ENCODE measurements at regions not wholly inside any gene's neighbourhood (a gene's known extent, or its start where the extent isn't known, plus 50 kb on each side); places are given as distances from the start of the nearest gene placed in this dataset.

DNA sequence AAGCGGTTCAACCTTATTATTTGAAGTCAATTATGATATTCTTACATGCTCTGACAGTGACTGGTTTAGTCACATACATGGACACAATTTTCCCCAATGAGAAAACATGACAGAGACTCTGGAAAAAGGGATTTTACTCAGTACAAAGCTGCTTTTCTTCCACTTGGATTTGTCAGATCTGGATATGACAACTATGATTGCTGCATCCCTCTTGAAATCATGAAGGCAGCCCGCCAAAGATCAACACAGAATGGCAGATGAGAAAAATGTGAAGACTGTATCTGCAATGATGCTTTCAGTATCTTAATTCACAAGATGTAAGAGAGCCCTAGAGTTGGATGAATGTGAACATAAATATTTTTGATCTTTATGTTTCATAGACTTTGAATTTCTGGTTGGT, 439.6 kb downstream of the CDH8 start:
- intact Hi-C loops (cut with DNase I), result no loop called here
- no peak for ATAC-seq (ENCODE audit: poor library complexity)

DNA sequence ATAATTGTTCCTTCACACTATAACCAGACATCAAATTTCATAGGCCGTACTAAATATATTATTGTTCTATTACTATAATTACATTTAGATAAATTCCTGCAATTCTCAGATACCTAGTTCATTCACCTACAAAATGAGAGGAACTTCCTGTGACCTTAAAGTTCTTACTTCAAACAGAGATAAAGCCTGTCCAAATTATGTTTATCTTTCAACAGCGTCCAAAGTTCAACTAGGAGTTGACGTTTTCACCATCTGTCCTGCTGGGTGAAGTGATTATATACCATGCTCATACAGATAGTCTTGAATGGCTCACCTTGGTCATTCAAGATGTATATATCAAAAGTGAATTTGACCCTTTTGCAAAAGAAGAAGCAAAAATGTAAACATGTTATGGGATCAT, 440.6 kb downstream of the CDH8 start:
- no peak for DNase-seq
- intact Hi-C loops (cut with DNase I), result no loop called here
- no peak for ATAC-seq (ENCODE audit: poor library complexity)

More for the DNA sequence above, 439.6 kb downstream of the CDH8 start:
- DNase-seq, result no peak

DNA sequence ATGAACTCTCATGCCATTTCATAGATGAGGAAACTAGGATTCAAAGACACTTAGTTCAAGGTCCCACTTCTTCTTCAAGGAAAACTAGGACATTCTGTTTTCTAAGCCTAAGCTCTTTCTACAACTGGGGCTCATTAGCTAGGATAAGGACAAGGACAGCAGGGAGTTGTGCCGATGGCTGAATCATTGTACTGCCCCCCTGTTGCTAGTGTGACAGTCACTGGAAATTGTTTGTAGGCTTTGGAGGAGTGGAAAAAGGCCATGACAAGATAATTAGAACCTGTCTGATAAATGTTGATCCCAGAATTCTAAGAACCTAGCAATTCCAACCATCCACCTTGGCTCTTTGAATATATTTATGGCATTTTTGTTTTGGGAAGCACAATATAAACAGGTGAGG, 445.7 kb downstream of the CDH8 start:
- ATAC-seq (ENCODE audit: poor library complexity), result no peak
- no peak for DNase-seq
- intact Hi-C loops (cut with DNase I), result no loop called here

DNA sequence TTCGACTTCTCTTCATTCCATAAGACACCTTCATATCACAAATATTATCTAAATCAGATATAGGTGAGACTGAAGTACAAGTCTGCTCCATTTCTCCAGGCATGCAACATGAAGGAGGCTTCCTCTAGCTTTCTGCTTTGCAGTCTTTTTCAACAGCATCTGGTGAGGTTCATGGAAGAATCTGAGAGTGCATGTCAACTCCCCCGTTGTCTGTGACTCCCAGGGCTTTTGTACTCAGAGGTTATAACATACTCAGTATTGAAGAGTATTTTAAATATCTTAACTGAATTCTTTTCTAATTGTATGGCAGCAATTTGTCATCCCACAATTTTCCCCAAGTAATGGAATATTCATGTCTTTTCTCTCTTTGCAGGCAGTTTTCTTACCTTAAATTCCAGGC, 448.7 kb downstream of the CDH8 start:
- ATAC-seq (ENCODE audit: poor library complexity) (no peak), DNase-seq (no peak)
- intact Hi-C loops (cut with DNase I), result no loop called here

DNA sequence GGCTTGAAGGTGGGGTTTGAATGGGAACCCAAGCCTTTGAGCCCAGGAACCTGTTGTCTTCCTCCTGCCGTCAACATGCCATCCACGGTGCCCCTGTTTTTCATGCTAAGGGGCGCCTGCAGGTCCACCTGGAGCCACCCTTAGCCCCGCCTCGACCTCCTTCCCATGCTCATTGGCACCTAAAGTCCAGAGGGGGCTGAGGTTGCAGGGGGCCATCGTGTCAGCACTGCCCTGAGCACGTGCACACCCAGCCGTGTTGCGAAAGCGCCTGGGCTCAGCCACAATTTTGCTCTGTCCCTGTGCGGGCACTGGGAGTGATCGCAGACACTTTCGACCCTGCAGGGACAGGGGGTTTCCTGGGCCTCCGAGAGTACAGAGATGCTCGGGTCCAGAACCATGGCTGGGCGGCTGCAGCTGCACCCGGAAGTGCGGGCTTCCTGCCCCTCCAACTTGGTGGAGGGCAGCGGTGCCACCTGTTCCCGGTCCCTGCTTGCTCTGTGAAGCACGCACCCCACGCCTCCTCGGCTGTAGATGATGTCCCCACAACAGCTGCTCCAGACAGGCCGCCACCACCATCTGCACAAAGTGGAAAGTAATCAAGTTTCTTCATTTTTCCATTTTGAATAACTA, 454.7 kb downstream of the CDH8 start:
- intact Hi-C loops (cut with DNase I), result no loop called here
- ATAC-seq (ENCODE audit: poor library complexity), result no peak
- no peak for DNase-seq

DNA sequence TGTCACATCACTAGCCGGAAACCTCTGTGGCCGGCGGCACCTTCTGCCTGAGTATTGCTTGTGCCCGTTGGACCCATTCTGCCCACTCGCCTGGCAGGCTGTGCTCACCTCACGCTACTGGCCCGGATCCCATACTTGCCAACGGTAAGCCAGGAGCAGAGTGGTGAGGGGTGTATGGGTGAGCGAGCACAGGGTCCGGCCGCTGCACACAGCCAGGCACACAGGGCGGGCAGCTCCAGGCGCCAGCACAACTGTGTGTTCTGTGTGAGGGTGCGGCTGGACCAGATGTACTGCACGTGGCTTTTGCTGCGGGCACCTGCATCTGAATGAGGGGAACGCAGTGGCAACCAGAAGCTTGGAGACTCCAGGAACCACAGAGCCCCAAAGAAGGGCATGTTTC, 455.7 kb downstream of the CDH8 start:
- no peak for DNase-seq
- no peak for ATAC-seq (ENCODE audit: poor library complexity)
- intact Hi-C loops (cut with DNase I), result no loop called here

DNA sequence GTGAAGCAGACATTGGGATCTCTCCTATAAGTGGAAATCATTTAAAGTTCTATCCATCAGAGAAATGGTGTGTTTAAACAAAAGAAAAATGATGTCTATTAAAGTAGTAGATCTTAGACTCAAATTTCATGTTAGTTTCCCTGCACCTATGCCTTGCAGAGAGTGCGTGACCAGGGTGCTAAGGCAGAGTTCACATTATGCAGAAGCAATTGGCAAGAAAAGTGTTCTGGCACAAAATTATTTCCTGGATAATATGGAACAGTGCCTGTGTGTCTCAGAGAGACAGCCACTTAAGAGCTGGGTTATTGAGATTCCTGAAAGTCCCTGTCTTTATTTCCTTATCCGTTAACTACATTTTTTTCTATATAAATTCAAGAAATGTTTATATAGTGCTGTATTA, 457.0 kb downstream of the CDH8 start:
- intact Hi-C loops (cut with DNase I), result no loop called here
- ATAC-seq (ENCODE audit: poor library complexity) (no peak), DNase-seq (no peak)

DNA sequence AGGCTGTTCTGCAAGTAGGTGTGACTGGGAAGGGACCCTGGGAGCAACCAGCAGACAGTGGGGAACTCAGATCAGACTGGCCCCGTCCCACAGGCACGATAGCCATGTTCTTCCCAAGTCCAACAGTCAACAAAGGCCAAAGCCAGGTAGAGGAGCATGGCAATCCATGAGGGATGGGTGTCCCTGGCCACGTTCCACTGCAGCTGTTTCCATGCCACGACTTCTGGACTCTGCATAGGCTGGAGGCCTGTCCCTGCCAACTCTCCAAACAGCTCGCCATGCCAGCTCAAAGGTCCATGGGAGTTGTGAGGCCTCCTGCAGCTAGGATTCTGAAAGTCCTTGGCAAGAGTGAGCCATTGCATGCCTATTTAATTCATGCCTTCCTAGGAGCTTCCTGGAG, 459.8 kb downstream of the CDH8 start:
- no peak for DNase-seq
- no peak for ATAC-seq (ENCODE audit: poor library complexity)
- intact Hi-C loops (cut with DNase I), result no loop called here

DNA sequence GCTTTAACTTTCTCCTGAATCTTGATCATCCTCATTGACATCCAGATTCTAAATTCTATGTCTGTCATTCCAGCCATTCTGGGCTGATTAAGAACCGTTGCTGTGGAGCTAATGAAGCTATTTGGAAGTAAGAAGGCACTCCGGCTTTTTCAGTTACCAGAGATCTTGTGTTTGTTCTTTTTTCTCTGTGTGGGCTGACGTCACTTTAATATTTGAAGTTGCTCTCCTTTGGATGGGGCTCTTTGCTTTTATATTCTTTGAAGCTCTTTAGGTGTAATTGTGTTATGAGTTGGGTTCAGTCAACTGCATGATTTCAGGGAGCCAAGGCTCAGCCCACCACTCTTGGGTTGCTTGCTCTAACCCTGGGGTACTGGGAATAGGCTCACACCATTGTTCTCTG, 460.6 kb downstream of the CDH8 start:
- ATAC-seq (ENCODE audit: poor library complexity) (no peak), DNase-seq (no peak)
- intact Hi-C loops (cut with DNase I), result no loop called here

DNA sequence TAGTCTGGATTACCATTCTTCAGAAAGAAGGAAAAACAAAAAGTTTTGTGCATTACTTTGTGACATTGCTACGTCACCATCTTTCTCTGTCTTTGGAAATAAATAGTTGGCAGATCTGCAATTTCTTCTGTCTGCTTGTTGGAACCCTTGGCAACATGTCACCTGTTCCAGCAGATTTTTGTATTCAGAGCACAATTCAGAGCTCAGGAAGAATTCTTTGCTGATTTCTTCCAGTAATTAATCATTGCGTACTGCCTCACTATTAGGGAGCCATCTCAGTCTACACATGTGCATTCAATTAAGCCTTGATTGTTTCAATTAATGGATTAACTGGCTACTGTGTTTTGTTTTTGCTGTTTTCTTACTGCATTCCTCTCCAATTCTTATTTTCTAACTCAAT, 467.2 kb downstream of the CDH8 start:
- no peak for ATAC-seq (ENCODE audit: poor library complexity)
- intact Hi-C loops (cut with DNase I), result no loop called here

DNA sequence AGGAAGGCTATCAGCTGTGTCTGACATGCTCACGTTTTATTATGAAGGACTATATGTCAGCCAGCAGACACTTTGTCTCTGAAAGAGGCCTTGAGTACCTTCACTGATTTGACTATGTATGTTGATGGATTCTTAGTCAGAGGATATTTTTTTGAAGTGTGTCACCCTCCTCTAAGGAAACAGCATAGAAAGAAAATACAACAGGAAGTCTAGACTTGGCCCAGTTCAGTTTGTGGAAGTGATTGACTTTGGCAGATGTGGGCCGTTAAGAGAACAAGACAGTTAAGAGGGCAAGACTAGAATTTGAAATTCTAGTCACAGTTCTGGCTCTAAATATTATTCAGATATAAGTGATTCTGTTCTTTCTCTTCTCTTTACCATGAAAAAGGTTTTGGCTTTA, 471.5 kb downstream of the CDH8 start:
- ATAC-seq (ENCODE audit: poor library complexity), result no peak
- no peak for DNase-seq
- intact Hi-C loops (cut with DNase I), result no loop called here

More for the DNA sequence above, 467.2 kb downstream of the CDH8 start:
- no peak for DNase-seq

DNA sequence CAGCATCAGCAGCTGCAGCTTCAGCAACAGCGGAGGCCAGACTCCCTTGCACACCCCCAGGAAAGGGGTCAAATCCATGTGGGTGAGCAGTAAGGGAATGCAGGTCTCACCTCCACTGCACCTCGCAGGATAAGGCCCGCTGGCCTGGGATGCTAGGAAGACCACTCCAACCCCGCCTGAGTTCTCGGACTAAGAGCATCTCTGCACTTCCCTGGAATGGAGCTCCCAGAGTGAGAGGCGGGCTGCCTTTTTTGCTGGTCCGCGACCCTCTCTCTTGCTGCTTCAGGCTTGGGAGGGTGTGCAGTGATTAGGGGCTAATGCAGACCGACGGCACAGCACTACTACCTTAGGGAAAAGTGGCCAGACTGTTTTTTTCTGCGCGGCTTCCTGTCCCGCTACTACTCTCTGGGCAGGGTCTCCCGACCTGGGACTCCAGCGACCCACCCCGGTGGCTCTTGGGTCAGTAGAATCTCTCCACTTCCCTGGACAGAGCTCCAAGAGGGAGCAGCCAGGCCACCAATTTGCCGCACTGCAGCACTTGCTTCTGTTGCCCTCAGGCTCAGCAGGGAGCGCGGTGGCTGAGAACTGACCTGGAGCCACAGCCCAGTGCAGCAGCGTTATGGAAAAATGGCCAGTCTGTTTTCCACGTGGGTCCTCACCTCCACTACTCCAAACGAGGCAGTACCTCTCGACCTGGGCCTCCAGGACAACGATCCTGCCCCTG, 480.4 kb downstream of the CDH8 start:
- DNase-seq (no peak), ATAC-seq (ENCODE audit: poor library complexity) (no peak)
- intact Hi-C loops (cut with DNase I), result no loop called here

DNA sequence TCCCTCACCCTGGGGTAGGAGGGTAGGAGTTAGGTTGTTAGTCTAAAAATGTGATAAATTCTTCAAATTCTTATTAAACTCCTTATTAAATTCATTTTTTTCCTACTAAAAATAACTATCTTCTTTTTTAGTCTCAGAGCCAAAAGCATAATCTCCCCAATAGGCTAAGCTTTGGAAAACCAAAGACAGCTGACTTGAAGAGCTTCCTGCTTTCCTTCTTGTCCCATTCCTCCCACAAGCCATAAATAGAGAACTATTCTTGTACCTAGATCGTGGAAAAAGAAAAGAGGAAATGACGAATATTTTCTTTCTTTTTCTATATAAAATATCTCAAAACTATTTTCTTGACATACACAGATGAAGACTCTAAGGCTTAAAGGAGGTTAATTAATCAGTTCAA, 486.9 kb downstream of the CDH8 start:
- DNase-seq (no peak), ATAC-seq (ENCODE audit: poor library complexity) (no peak)
- intact Hi-C loops (cut with DNase I), result no loop called here

DNA sequence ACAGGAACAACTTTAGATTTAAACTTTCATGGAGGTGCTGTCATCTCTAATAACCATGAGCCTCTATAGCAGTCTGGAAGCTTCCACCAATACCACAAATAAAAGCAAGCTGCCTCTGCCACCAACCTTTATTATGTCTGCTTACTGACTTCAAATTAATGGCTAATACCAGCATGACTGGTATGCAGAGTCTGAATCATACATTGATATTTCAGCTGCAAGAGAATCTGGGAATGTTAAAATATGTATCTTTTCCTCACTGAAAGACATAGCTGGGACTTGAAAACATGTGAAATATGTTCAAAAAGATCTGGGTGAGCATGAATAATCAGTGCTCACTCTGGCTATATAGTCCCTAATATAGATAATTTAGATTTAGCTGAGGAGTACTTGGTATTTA, 488.6 kb downstream of the CDH8 start:
- ATAC-seq (ENCODE audit: poor library complexity), result no peak
- no peak for DNase-seq
- intact Hi-C loops (cut with DNase I), result no loop called here

DNA sequence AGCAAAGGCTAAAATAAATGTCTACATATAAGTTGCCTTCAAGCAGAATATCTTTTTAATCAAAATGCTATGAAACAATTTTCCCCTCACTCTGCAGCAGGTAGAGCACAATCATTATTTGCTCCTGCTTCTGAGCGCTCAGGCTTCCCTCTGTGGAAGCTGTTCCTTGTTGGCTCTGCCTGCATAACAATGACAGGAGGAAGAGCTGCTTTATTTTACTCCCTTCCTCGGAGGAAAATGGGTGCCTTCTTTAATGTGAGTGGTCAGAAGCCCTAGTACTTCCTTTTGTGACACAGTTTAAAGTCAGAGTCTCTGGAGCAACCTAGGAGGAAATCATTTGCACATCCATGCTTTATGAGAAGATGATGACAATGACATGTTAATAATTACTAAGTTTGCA, 492.1 kb downstream of the CDH8 start:
- no peak for DNase-seq
- intact Hi-C loops (cut with DNase I), result no loop called here
- ATAC-seq (ENCODE audit: poor library complexity), result no peak

DNA sequence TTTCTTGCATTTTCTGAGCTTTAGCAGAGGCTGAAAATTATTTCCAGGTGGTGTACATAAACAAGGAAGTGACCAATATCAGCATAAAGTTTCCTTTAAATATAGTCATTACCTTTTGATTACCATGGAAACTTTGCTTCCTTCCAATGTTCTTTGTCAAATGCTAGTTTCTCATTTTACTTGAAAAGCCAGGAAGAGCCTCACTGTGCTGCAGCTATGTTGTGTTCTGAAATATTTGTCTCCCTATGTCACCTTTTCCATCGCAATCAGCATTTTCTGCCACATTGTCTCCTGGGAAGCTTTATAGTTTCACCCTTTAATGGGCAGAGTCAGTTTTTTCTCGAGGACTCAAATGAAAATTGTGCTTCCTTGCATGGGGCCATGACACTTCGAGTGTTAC, 496.0 kb downstream of the CDH8 start:
- ATAC-seq (ENCODE audit: poor library complexity) (no peak), DNase-seq (no peak)
- intact Hi-C loops (cut with DNase I), result no loop called here

DNA sequence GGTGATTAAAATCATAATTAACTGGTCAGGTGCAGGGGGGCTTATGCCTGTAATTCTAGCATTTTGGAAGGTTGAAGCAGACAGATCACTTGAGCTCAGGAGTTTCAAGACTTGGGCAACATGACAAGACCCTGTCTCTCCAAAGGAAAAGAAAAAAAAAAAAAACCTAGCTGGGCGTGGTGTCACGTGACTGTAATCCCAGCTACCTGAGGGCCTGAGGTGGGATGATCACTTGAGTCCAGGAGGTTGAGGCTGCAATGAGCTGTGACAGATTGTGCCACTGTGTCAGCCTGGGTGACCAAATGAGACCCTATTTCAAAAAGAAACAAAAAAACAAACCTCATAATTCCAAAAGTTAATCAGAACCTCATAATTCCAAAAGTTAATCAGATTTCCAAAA, 505.5 kb downstream of the CDH8 start:
- ATAC-seq (ENCODE audit: poor library complexity) (no peak), DNase-seq (no peak)
- intact Hi-C loops (cut with DNase I), result no loop called here

DNA sequence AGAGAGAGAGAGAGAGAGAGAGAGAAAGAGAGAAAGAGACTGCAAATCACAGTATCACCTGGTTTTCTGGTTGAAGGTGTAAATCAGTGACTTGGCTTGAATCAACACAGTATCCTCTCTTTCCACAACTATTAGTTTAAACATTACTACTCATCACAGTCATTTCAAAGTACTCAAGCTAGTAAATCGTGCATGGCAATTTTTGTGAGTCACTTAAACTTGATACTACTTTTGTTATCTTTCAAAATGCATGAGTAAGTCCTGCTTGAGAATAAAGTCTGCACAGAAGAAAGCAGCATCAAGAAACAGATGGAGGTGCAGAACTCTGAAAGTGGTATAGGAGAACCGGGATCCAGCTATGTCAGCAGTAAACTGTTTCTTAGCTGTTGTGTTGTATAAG, 535.4 kb downstream of the CDH8 start:
- no peak for DNase-seq
- no peak for ATAC-seq (ENCODE audit: poor library complexity)
- intact Hi-C loops (cut with DNase I), result no loop called here

DNA sequence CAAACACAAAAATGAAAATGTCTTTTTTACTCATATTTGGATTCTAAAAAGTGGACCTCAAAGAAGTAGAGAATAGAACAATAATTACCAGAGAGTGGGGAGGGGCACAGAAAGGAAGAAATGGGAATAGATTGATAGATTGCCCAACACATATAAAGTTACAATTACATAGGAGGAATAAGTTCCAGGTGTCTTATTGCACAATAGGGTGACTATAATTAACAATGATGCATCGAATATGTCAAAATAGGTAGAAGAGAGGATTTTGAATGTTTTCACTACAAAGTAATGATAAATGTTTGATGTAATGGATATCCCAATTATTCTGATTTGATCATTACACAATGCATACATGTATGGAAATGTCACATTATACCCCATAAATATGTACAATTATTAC, 556.0 kb downstream of the CDH8 start:
- no peak for DNase-seq
- intact Hi-C loops (cut with DNase I), result no loop called here
- no peak for ATAC-seq (ENCODE audit: poor library complexity)

DNA sequence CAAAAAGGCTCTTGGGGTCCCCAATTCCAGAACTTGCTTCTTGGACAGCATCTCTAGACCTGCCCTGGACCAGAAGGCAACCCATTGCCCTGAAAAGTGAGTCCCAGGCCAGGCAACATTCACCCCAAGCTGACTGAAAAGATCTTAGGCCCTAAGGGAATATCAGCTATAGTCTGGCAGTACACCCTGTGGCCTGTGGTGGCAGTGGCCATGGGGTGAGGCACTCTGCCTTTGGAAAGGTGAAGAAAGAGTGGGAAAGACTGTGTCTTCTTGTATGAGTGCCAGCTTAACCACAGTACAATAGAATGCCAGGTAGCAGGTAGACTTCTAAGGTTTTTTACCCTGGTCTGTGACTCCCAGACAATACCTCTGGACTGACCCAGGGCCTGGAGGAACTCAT, 564.5 kb downstream of the CDH8 start:
- intact Hi-C loops (cut with DNase I), result no loop called here
- ATAC-seq (ENCODE audit: poor library complexity), result no peak

DNA sequence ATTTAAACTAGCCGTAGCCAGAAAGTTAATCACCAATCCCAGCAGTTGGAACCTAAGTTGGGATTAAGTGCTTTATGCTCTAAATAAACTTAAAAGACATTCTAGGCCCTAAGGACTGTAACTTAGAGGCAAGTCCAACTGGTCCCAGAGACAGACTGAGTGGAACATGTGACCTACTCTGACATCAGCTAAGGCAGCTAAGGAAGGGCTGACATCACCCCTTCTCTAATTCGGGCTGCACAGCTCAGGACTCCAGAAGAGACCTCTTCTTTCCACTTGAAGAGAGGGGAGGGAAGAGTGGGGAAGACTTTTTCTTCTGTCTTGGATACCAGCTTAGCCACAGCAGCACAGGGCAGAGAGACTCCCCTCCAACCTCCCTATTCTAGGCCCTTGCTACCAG, 565.2 kb downstream of the CDH8 start:
- intact Hi-C loops (cut with DNase I), result no loop called here
- ATAC-seq (ENCODE audit: poor library complexity) (no peak), DNase-seq (no peak)

More for the DNA sequence above, 564.5 kb downstream of the CDH8 start:
- no peak for DNase-seq

Measured in Right ventricle myocardium superior (tissue), 1 donor.